ENCODE measurements at regions not wholly inside any gene's neighbourhood (a gene's known extent, or its start where the extent isn't known, plus 50 kb on each side); places are given as distances from the start of the nearest gene placed in this dataset.

DNA sequence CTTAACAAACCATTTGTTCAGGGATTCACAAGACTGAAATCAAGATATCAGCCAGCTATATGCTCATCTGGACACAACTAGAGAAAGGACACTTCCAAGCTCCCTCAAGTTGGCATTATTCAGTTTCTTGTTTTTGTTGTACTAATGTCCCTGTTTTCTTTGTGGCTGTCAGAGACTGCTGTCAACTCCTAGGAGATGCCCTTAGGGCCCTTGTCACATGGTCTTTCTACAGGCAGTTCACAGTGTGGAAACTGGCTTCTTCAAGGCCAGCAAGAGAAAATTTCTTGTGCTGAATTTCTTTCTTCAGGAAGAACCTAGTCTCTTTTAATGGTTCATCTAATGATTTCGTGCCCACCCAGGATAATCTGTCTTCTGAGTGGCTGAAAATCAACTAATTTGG is 677.2 kb upstream of the MAN1A1 start:
- Histone ChIP-seq H3K4me1 (no peaks in the 10 kb centered on the region), H3K27ac (no peak overlapping the region), H3K36me3 (no peaks in the 10 kb centered on the region), H3K27me3 (no peaks in the 10 kb centered on the region), H3K4me3 (no peak overlapping the region), H3K9me3 (no peaks in the 10 kb centered on the region)
- no peak for TF ChIP-seq POLR2A (IDR thresholded peaks at IDR 0.05)
- TF ChIP-seq, protein P1, sequence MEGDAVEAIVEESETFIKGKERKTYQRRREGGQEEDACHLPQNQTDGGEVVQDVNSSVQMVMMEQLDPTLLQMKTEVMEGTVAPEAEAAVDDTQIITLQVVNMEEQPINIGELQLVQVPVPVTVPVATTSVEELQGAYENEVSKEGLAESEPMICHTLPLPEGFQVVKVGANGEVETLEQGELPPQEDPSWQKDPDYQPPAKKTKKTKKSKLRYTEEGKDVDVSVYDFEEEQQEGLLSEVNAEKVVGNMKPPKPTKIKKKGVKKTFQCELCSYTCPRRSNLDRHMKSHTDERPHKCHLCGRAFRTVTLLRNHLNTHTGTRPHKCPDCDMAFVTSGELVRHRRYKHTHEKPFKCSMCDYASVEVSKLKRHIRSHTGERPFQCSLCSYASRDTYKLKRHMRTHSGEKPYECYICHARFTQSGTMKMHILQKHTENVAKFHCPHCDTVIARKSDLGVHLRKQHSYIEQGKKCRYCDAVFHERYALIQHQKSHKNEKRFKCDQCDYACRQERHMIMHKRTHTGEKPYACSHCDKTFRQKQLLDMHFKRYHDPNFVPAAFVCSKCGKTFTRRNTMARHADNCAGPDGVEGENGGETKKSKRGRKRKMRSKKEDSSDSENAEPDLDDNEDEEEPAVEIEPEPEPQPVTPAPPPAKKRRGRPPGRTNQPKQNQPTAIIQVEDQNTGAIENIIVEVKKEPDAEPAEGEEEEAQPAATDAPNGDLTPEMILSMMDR (IDR thresholded peaks at IDR 0.05): no peak
- no peak for DNase-seq
- intact Hi-C loops (cut with DNase I; ENCODE audit: low total_unique reads): no loop called here

DNA sequence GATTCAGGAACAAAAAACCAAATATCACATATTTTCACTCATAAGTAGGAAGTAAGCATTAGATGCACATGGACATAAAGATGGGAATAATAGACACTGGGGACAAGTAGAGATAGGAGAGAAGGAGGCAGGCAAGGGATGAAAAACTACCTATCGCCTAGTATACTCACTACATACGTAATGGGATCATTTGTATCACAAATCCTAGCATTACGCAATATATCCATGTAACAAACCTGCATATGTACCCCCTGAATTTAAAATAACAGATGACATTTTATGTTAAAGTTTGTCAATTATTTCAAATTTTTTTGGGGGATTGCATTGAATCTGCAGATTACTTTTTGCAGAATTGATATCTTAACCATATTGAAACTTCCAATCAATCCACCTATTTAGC is 660.5 kb upstream of the MAN1A1 start:
- H3K9me3 ChIP-seq: no peaks in the 10 kb centered on the region
- no peak for DNase-seq
- H3K27ac ChIP-seq: no peak overlapping the region
- H3K36me3 ChIP-seq: no peaks in the 10 kb centered on the region
- intact Hi-C loops (cut with DNase I; ENCODE audit: low total_unique reads): no loop called here
- no peaks in the 10 kb centered on the region for H3K27me3 ChIP-seq
- no peaks in the 10 kb centered on the region for H3K4me1 ChIP-seq
- no peak overlapping the region for H3K4me3 ChIP-seq
- no peak for TF ChIP-seq POLR2A (IDR thresholded peaks at IDR 0.05)
- TF ChIP-seq, protein P1 (IDR thresholded peaks at IDR 0.05): no peak

DNA sequence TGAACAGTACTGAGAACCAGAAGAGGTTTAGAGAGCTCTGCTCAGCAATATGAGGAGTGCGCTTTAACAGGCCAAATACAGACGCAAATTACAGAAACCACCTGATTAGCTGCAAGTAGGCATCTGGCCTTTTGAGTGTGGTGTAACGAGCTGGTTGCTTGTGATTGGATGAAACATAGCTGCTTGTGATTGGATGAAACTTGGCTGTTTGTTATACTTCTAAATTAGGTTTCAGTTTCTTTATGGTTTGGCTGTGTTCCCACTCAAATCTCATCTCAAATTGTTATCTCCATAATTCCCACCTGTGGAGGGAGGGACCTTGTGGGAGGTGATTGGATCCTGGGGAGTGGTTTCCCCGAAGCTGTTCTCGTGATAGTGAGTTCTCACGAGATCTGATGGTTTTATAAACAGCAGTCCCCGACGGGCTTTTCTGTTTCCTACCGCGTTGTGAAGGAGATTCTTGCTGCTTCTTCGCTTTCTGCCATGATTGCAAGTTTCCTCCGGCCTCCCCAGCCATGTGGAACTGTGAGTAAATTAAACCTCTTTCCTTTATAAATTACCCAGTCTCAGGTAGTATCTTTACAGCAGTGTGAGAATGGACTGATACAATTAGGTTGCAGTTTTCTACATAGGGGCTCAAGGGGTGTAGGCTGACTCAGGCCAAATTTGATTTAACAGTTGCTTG is 655.9 kb upstream of the MAN1A1 start:
- no peak for TF ChIP-seq POLR2A (IDR thresholded peaks at IDR 0.05)
- TF ChIP-seq, protein P1 (IDR thresholded peaks at IDR 0.05): no peak
- H3K9me3 ChIP-seq: no peaks in the 10 kb centered on the region
- intact Hi-C loops (cut with DNase I; ENCODE audit: low total_unique reads): no loop called here
- H3K27me3 ChIP-seq: no peaks in the 10 kb centered on the region
- no peaks in the 10 kb centered on the region for H3K36me3 ChIP-seq
- no peaks in the 10 kb centered on the region for H3K4me1 ChIP-seq
- no peak for DNase-seq
- no peak overlapping the region for H3K27ac ChIP-seq
- no peak overlapping the region for H3K4me3 ChIP-seq

DNA sequence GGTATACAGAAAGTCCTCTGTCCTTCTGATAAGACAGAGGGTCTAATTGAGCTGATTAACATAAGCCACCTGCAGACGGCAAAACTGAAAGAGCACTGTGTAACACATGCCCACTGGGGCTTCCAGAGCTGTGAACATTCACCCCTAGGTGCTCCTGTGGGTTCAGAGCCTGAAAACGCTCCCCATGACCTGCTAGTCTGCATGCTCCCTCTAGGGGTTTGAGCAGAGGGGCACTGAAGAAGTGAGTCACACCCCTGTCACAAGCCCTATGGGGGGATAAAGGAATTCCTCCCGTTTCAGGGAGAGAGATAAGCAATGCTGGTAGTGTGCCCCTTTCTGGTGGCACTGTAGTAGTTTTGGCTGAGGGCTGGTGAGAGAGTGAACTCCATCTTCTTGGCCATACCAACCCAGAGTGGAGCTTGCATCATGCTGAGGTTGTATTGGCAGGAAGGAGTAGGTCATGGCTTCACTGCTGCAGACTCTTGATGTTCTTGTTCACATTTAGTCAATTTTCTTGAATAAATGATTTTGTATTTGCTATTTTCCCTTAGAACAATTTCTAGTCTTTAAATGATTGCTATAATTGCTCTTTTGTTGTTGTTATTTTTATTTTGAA is 637.5 kb upstream of the MAN1A1 start:
- DNase-seq: no peak
- no peaks in the 10 kb centered on the region for H3K9me3 ChIP-seq
- intact Hi-C loops (cut with DNase I; ENCODE audit: low total_unique reads): no loop called here
- no peak overlapping the region for H3K4me3 ChIP-seq
- H3K27me3 ChIP-seq: no peaks in the 10 kb centered on the region
- no peak overlapping the region for H3K27ac ChIP-seq
- no peaks in the 10 kb centered on the region for H3K36me3 ChIP-seq
- no peak for TF ChIP-seq POLR2A (IDR thresholded peaks at IDR 0.05)
- TF ChIP-seq, protein P1 (IDR thresholded peaks at IDR 0.05): no peak
- no peaks in the 10 kb centered on the region for H3K4me1 ChIP-seq

DNA sequence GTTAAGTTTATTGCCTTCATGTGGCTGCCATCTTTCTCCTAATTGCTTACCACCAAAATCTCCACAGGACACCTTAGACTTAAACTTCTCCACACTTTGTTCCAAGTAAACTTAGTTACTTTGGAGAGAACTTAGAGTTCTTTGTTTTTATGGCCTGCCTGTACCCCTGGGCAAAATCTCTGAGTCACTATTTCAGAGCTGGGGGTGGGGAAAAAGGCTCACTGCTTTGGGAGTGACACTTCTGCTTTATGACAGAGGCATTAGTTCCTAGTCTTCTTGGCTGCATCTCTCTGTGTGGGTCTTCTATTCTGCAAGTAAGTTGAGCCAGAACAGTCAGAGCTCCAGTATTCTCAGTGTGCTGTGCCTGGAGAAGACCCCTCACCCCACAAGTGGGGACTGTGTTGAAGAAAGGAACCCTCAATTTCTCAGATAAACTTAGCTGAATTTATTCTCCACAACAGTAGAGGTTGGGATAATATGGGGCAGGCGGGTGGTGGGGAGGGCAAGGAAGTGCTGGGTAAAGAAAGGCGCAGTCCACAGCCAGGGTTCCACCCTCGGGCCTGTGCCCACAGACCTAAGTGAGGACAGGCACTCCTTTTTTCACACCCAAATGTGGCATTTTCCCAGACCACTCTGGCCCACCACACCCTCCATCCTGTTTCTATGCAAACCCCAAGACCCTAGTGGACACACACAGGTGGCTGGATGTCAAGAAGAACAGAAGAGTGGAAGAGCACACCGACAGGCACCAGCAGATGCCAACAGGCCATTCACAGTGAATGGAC is 636.6 kb upstream of the MAN1A1 start:
- TF ChIP-seq, protein P1 (IDR thresholded peaks at IDR 0.05): no peak
- TF ChIP-seq POLR2A (IDR thresholded peaks at IDR 0.05): no peak
- no peak overlapping the region for H3K4me3 ChIP-seq
- H3K36me3 ChIP-seq: no peaks in the 10 kb centered on the region
- no peak for DNase-seq
- H3K27ac ChIP-seq: no peak overlapping the region
- intact Hi-C loops (cut with DNase I; ENCODE audit: low total_unique reads): no loop called here
- H3K4me1 ChIP-seq: no peaks in the 10 kb centered on the region
- no peaks in the 10 kb centered on the region for H3K9me3 ChIP-seq
- no peaks in the 10 kb centered on the region for H3K27me3 ChIP-seq

Measured in uterus (tissue), 3 donors.